Naive thymus-derived CD4-positive, alpha-beta T cell (primary cell): ENCODE measurements at regions not wholly inside any gene's neighbourhood (a gene's known extent, or its start where the extent isn't known, plus 50 kb on each side); places are given as distances from the start of the nearest gene placed in this dataset.

Experiments used
- ATAC-seq: fragments of 150-1000 bp; cut with Tn5 transposase; 2 replicates; pipeline ENCODE4 v1.10.0; 2021; ENCODE audit warnings: mild to moderate bottlenecking, moderate library complexity
- CTCF ChIA-PET: fragments of 350-600 bp; sonication (Branson Sonifier 250); formaldehyde crosslinking; loops from one replicate; lab custom pipeline; 2021; ENCODE audit warnings: antibody characterized with exemption; lab: Charles Lee
- POLR2A ChIA-PET: fragments of 350-600 bp; sonication (Branson Sonifier 250); formaldehyde crosslinking; loops from one replicate; lab custom pipeline; 2021; ENCODE audit warnings: antibody characterized with exemption, inconsistent platforms; lab: Charles Lee
- DNase-seq, 9 donors: peaks; one replicate each; pipeline versions ENCODE4 v3.0.0 to v3.0.0-alpha.2; 2020 to 2022; ENCODE audit warnings: mixed read lengths in 1 of 9
- H3K27ac ChIP-seq: one replicate; pipeline ENCODE4 v1.7.0; 2013; ENCODE audit warnings: mild to moderate bottlenecking, low read depth, low read length, moderate library complexity
- H3K27me3 ChIP-seq, 2 donors: one replicate each; pipeline ENCODE4 v1.7.0; 2013; ENCODE audit warnings: low read length in 2 of 2, mild to moderate bottlenecking in 2 of 2, moderate library complexity in 2 of 2; ENCODE audit not compliant: control insufficient read depth in 2 of 2, insufficient read depth in 2 of 2
- H3K36me3 ChIP-seq, 3 experiments: 1 replicate in 2 of 3; 2 replicates in 1 of 3; pipeline ENCODE4 v1.7.0; 2013; ENCODE audit warnings: low read length in 3 of 3, mild to moderate bottlenecking in 3 of 3, moderate library complexity in 1 of 3; ENCODE audit not compliant: insufficient read depth in 3 of 3, control insufficient read depth in 2 of 3
- H3K4me1 ChIP-seq, 2 donors: one replicate each; pipeline ENCODE4 v1.7.0; 2013; ENCODE audit warnings: low read length in 2 of 2, mild to moderate bottlenecking in 2 of 2, moderate library complexity in 1 of 2; ENCODE audit not compliant: control insufficient read depth in 2 of 2, insufficient read depth in 2 of 2
- H3K4me3 ChIP-seq: 2 replicates; pipeline ENCODE4 v1.7.0; 2013; ENCODE audit warnings: mild to moderate bottlenecking, low read length
- H3K9me3 ChIP-seq, 3 experiments: 1 replicate in 2 of 3; 2 replicates in 1 of 3; pipeline ENCODE4 v1.7.0; 2013; ENCODE audit warnings: low read length in 3 of 3; ENCODE audit not compliant: control insufficient read depth in 2 of 3
- H3K27ac Mint-ChIP-seq, 9 donors: one replicate each; pipeline ENCODE4 v1.8.0; 2020 to 2022; ENCODE audit warnings: mixed read lengths in 9 of 9, mild to moderate bottlenecking in 8 of 9, moderate library complexity in 5 of 9, inconsistent platforms in 2 of 9
- H3K27me3 Mint-ChIP-seq, 5 donors: one replicate each; pipeline ENCODE4 v1.8.0; 2021 to 2022; ENCODE audit warnings: mixed read lengths in 5 of 5, mild to moderate bottlenecking in 1 of 5
- H3K36me3 Mint-ChIP-seq, 5 donors: one replicate each; pipeline ENCODE4 v1.8.0; 2020 to 2022; ENCODE audit warnings: mixed read lengths in 5 of 5, mild to moderate bottlenecking in 3 of 5, inconsistent platforms in 1 of 5
- H3K4me1 Mint-ChIP-seq, 7 donors: one replicate each; pipeline ENCODE4 v1.8.0; 2020 to 2022; ENCODE audit warnings: mixed read lengths in 7 of 7, mild to moderate bottlenecking in 3 of 7, inconsistent platforms in 1 of 7
- H3K4me3 Mint-ChIP-seq, 10 donors: one replicate each; pipeline ENCODE4 v1.8.0; 2020 to 2022; ENCODE audit warnings: mild to moderate bottlenecking in 10 of 10, mixed read lengths in 10 of 10, moderate library complexity in 6 of 10, inconsistent platforms in 2 of 10
- H3K9me3 Mint-ChIP-seq, 11 donors: one replicate each; pipeline ENCODE4 v1.8.0; 2020 to 2022; ENCODE audit warnings: mixed read lengths in 11 of 11, mild to moderate bottlenecking in 4 of 11, inconsistent platforms in 1 of 11, moderate library complexity in 1 of 11
- intact Hi-C, 2 donors: fragments of 100-400 bp; cut with micrococcal nuclease; formaldehyde crosslinking; loops; one replicate each; pipeline ENCODE4 v1.15.1; 2023

DNA sequence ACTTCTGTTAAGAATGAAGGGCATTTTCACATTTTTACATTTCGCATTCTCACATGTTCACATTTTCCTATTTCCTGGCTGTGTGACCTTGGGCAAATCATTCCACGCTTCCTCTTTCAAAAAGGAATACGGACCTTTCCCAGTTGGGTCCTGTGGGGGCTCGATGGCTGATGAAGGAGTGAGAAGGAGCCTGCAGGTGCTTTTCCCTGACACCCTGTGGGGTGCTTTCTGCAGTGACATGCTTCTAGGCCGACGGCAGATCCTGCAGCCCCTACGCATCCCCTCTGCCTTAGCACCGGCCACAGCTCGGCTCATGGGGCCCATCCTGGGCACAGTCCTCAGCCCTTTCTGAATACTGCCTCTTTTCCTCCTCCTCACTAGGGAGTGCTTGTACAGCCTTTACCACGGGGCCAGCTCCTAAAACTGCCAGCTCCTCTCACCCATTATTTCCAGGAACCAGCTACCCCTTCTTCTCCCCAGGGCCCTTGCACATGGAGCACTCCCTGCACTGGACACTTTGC lies 91.0 kb downstream of the FOXL1 start:
- ATAC-seq (no peak), DNase-seq (no peak)
- H3K4me3 Mint-ChIP-seq: no peak overlapping the region
- H3K27me3 Mint-ChIP-seq: peaks cover 0 to 23% (median 18%) of the 10 kb centered on the region in 5 donors
- H3K36me3 ChIP-seq: no peaks in the 10 kb centered on the region
- no peak overlapping the region for H3K4me3 ChIP-seq
- no peaks in the 10 kb centered on the region for H3K36me3 Mint-ChIP-seq
- peaks cover 0 to 29% (median 5%) of the 10 kb centered on the region in 7 donors for H3K4me1 Mint-ChIP-seq
- H3K27ac ChIP-seq: no peak overlapping the region
- ChIA-PET POLR2A (no interaction called here), CTCF (no interaction called here)
- no peak overlapping the region for H3K27ac Mint-ChIP-seq
- H3K9me3 Mint-ChIP-seq: peaks cover 0 to 11% (median 0%) of the 10 kb centered on the region in 11 donors
- intact Hi-C loops: no loop called here
- H3K27me3 ChIP-seq: no peaks in the 10 kb centered on the region
- H3K4me1 ChIP-seq: no peaks in the 10 kb centered on the region
- H3K9me3 ChIP-seq: no peaks in the 10 kb centered on the region

DNA sequence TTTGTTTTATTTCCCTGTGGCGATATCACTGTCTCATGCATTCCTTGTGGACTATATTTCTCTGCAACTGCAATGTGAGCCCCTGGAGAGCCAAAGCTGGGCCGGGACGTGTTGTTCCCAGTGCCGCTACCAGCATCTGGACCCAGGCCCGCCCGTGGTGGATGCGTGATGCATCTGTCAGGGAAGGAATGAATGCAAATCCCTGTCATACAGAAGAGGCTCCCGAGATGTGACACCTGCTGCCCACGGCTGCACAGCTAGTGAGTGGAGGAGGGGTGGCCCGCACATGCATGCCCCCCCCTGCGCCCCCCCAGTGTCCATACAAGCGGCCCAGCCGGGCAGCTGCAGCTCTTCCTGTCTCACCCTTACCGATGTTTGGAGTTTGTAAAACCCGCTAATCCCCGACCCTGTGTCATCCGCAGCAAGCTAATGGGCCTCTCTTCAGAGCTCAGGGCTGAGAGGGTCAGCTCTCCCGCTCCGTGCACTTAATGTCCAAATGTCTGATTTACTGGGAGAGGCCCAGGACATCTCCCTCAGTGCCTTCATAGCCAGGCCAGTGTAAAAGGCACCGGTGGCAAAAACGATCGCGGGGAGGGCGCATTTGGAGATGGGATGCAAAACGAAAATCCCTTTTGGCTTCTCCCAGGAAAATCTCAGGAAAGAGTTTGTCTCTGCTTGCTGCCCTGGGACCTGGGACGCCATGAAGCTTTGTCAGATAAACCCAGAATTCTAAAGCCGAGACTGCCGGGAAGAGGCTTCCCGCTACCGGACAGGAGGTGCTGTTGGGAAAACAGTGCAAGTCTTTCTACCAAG lies 91.8 kb downstream of the FOXL1 start:
- ChIA-PET CTCF (no interaction called here), POLR2A (no interaction called here)
- Mint-ChIP-seq H3K4me3 (no peak overlapping the region), H3K27me3 (peaks cover 0 to 19% (median 13%) of the 10 kb centered on the region in 5 donors), H3K9me3 (peaks cover 0 to 9% (median 0%) of the 10 kb centered on the region in 11 donors), H3K4me1 (peaks cover 0 to 21% (median 0%) of the 10 kb centered on the region in 7 donors), H3K27ac (no peak overlapping the region), H3K36me3 (no peaks in the 10 kb centered on the region)
- ATAC-seq (no peak), DNase-seq (no peak)
- H3K27ac ChIP-seq: no peak overlapping the region
- H3K4me3 ChIP-seq: no peak overlapping the region
- no peaks in the 10 kb centered on the region for H3K9me3 ChIP-seq
- no peaks in the 10 kb centered on the region for H3K36me3 ChIP-seq
- intact Hi-C loops: no loop called here
- no peaks in the 10 kb centered on the region for H3K27me3 ChIP-seq
- no peaks in the 10 kb centered on the region for H3K4me1 ChIP-seq

DNA sequence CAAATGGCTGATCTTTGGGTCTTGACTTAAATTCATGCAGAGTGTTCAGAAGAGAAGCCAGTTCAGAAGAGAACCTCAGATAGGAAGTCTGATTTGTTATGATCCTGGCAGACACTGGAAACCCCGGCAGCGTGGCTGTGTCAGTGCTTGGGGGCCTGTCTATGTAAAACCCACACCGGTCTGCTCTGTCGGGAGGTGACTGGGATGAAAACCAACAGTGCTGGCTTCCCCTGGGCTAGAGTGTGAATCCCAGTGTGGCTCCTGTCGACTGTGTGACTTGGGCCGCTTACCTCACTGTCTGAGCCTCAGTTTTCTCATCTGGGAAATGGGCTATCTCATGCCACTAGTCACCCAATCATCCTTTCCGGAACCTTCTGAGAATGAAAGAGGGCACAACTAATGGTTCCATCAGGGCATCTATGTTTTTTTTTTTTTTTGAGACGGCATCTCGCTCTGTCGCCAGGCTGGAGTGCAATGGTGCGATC lies 92.4 kb downstream of the FOXL1 start:
- H3K27ac Mint-ChIP-seq: no peak overlapping the region
- no peaks in the 10 kb centered on the region for H3K36me3 Mint-ChIP-seq
- peaks cover 0 to 19% (median 13%) of the 10 kb centered on the region in 5 donors for H3K27me3 Mint-ChIP-seq
- H3K9me3 Mint-ChIP-seq: peaks cover 0 to 9% (median 0%) of the 10 kb centered on the region in 11 donors
- H3K4me3 Mint-ChIP-seq: no peak overlapping the region
- Histone ChIP-seq H3K4me3 (no peak overlapping the region), H3K36me3 (no peaks in the 10 kb centered on the region), H3K4me1 (no peaks in the 10 kb centered on the region), H3K9me3 (no peaks in the 10 kb centered on the region), H3K27ac (no peak overlapping the region), H3K27me3 (no peaks in the 10 kb centered on the region)
- ChIA-PET CTCF (no interaction called here), POLR2A (no interaction called here)
- no peak for ATAC-seq
- no peak for DNase-seq
- intact Hi-C loops: no loop called here
- peaks cover 0 to 14% (median 0%) of the 10 kb centered on the region in 7 donors for H3K4me1 Mint-ChIP-seq

DNA sequence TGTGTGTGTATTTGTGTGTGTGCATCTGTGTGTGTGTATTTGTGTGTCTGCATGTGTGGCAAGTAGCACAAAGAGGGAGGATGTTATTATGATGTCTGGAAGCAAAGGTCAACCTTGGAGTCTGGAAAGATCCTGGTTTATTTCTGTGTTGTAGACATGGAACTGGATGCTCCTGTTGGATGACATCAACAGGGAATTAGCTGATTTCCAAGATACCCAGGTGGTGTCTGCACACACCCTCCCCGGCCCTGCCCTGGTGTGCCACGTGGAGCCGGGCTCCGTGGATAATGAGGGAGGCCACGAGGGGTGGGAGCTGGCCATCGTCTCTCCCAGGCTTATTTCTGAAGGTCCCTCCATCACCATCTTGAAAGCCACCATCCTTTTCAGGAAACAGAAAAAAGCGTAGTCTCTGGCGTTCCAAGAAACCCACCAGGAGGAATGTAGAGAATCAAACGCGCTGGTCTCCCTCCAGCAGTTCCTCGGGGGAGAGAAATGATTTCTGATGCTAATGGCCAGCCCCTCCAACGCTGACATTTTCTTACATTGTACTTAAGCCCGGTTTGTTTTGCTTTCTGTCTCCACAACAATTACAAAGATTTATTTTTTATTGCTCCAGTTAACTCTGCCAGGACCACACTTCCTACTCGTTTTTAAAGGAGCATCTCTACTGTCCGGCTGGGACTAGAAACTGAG lies 93.3 kb downstream of the FOXL1 start:
- Mint-ChIP-seq H3K36me3 (no peaks in the 10 kb centered on the region), H3K27ac (no peak overlapping the region), H3K4me3 (no peak overlapping the region), H3K9me3 (peaks cover 0 to 9% (median 0%) of the 10 kb centered on the region in 11 donors), H3K27me3 (peaks cover 0 to 15% (median 9%) of the 10 kb centered on the region in 5 donors), H3K4me1 (peaks cover 0 to 8% (median 0%) of the 10 kb centered on the region in 7 donors)
- H3K36me3 ChIP-seq: no peaks in the 10 kb centered on the region
- ATAC-seq: no peak
- no peak for DNase-seq
- POLR2A ChIA-PET: no interaction called here
- H3K4me1 ChIP-seq: no peaks in the 10 kb centered on the region
- intact Hi-C loops: no loop called here
- H3K27me3 ChIP-seq: no peaks in the 10 kb centered on the region
- H3K27ac ChIP-seq: no peak overlapping the region
- H3K4me3 ChIP-seq: no peak overlapping the region
- no peaks in the 10 kb centered on the region for H3K9me3 ChIP-seq
- CTCF ChIA-PET: no interaction called here

DNA sequence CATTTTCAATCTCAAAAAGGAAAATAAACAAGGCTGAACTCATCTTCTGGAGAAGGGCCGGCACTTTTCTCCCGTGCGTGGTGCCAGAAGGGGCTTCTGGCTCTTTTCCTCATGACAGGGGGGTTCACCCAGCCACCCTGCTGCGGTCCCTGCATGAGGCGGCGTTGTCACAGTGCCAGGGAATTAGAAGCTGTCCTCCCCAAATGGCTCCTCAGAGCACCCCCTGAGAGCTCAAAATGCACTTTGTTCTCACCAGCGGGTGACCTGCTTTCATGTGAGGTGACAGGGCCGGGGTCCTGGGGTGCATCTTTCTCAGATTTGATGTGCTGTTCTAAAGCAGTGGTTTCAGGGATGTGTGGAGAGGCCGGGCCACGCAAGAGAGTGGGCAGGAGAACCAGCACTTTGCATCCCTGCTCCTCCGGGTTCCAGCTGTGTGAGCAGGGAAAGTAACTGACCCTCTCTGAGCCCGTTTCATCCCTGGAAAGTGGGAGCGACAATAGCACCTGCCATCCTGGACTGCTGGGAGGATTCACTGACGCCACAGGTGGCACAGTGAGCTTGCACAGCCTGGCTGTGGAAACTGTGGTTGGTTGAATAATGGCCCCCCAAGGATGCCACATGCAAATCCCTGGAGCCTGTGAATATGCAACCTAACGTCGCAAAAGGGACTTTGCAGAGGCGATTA lies 94.0 kb downstream of the FOXL1 start:
- no peak for DNase-seq
- H3K27me3 Mint-ChIP-seq: peaks cover 0 to 13% (median 7%) of the 10 kb centered on the region in 5 donors
- H3K9me3 Mint-ChIP-seq: peaks cover 0 to 9% (median 0%) of the 10 kb centered on the region in 11 donors
- H3K4me1 Mint-ChIP-seq: peaks cover 0 to 8% (median 0%) of the 10 kb centered on the region in 7 donors
- POLR2A ChIA-PET: no interaction called here
- H3K4me3 Mint-ChIP-seq: no peak overlapping the region
- no peaks in the 10 kb centered on the region for H3K36me3 ChIP-seq
- H3K4me3 ChIP-seq: no peak overlapping the region
- intact Hi-C loops: no loop called here
- ATAC-seq: no peak
- H3K27ac ChIP-seq: no peak overlapping the region
- no peak overlapping the region for H3K27ac Mint-ChIP-seq
- no peaks in the 10 kb centered on the region for H3K36me3 Mint-ChIP-seq
- CTCF ChIA-PET: no interaction called here
- H3K9me3 ChIP-seq: no peaks in the 10 kb centered on the region
- H3K4me1 ChIP-seq: no peaks in the 10 kb centered on the region
- no peaks in the 10 kb centered on the region for H3K27me3 ChIP-seq

DNA sequence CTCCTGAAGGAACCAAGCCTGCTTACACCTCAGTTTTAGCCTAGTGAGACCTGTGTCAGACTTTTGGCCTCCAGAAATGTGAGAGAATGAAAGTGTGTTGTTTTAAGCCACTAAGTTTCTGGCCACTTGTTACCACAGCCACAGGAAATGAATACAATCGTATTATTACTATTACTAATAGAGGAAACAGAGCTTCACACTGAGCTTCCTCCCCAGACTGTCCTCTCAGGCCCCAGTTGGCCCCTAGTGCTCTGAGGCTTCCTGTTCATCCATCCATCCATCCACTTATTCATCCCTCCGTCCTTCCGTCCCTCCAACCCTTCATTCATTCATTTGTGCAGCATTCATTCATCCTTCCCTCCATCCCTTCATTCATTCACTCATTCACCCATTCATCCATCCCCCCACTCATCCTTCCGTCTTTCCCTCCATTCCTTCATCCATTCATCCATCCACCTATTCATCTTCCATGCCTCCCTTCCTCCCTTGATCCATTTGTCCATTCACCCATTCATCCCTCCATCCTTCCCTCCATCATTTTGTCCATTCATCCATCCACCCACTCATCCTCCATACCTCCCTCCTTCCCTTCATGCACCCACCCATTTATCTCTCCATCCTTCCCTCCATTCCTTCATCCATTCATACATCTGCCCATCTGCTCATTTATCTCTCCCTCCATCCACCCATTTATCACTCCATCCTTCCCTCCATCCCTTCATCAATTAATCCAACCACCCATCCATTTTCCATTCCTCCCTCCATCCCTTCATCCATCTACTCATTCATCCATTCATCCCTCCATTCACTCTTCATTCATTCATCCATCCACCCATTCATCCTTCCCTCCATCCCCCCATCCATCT lies 95.0 kb downstream of the FOXL1 start:
- no peak for ATAC-seq
- H3K27me3 Mint-ChIP-seq: peaks cover 0 to 14% (median 7%) of the 10 kb centered on the region in 5 donors
- H3K9me3 Mint-ChIP-seq: peaks cover 0 to 6% (median 0%) of the 10 kb centered on the region in 11 donors
- Histone ChIP-seq H3K4me1 (no peaks in the 10 kb centered on the region), H3K9me3 (no peaks in the 10 kb centered on the region), H3K36me3 (no peaks in the 10 kb centered on the region), H3K4me3 (no peak overlapping the region), H3K27me3 (no peaks in the 10 kb centered on the region), H3K27ac (no peak overlapping the region)
- no peaks in the 10 kb centered on the region for H3K36me3 Mint-ChIP-seq
- no peak overlapping the region for H3K27ac Mint-ChIP-seq
- intact Hi-C loops: no loop called here
- H3K4me3 Mint-ChIP-seq: no peak overlapping the region
- POLR2A ChIA-PET: no interaction called here
- H3K4me1 Mint-ChIP-seq: peaks cover 0 to 8% (median 0%) of the 10 kb centered on the region in 7 donors
- DNase-seq: no peak
- CTCF ChIA-PET: no interaction called here
